ENCODE measurements at regions not wholly inside any gene's neighbourhood (a gene's known extent, or its start where the extent isn't known, plus 50 kb on each side); places are given as distances from the start of the nearest gene placed in this dataset.

DNA sequence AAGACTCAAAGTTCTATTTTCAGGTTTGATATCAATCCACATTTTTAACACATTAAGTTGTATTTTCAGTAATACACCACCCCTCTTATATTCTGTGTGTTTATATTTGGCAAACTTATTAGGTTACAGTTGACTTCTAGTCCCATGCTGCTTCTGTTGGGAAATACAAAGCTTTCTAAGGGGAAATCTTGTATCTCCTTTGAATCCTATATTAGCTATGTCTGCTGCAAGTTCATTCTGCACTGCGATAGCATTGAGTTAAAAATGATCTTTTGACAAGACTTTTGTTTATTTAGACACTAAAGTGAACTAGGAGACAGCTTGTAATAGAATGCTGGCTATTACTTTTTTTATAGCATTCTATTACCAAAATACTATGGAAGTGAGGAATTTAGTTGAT, 625.1 kb upstream of the ANKRD30A start:
- no peaks in the 10 kb centered on the region for H3K4me1 ChIP-seq (ENCODE audit: control insufficient read depth in 1 of 2, extremely low read depth in 1 of 2, insufficient read depth in 2 of 2, low read length in 2 of 2)
- Mint-ChIP-seq H3K27me3 (no peaks in the 10 kb centered on the region), H3K27ac (no peak overlapping the region), H3K4me3 (no peak overlapping the region), H3K4me1 (no peaks in the 10 kb centered on the region), H3K9me3 (peaks cover 8 to 9% (median 9%) of the 10 kb centered on the region in 3 donors), H3K36me3 (no peaks in the 10 kb centered on the region)
- no peaks in the 10 kb centered on the region for H3K27me3 ChIP-seq (replicated peaks in 1 of 2; ENCODE audit: control insufficient read depth in 2 of 2, extremely low read depth in 1 of 2, insufficient read depth in 2 of 2, low read length in 1 of 2)
- no peaks in the 10 kb centered on the region for H3K36me3 ChIP-seq (ENCODE audit: control insufficient read depth in 2 of 2, extremely low read depth in 1 of 2, insufficient read depth in 1 of 2, low read length in 1 of 2)
- no peak overlapping the region for H3K27ac ChIP-seq (ENCODE audit: low read length)
- no peaks in the 10 kb centered on the region for H3K9me3 ChIP-seq
- POLR2A ChIA-PET, result no interaction called here
- no peak overlapping the region for H3K4me3 ChIP-seq (ENCODE audit: control insufficient read depth in 1 of 2, extremely low read depth in 1 of 2, low read length in 1 of 2)
- ATAC-seq (replicated peaks in 1 of 4), result no peak
- no peak for DNase-seq
- CTCF ChIA-PET, result no interaction called here
- no CpG with 5 or more reads among the region's 1 CpG for WGBS (ENCODE audit: insufficient coverage)

DNA sequence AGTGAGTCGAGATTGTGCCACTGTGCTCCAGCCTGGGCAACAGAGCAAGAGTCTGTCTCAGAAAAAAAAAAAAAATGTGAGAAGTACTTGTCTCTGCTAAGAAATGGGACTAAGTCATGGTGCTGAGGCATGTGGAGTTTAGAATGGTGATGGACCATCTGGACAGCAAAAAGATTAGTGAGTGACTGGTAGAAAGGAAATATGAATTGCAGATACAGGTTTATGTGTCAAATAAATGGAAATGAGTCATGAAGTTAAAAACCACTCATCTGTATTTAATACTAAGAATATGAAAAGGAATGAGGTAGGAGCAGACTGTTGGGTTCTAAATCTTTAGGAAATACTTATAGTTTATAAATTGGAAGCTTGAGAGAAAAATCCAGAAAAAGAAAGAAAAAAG, 625.7 kb upstream of the ANKRD30A start:
- Mint-ChIP-seq H3K4me3 (no peak overlapping the region), H3K27ac (no peak overlapping the region), H3K36me3 (no peaks in the 10 kb centered on the region), H3K9me3 (peaks cover 8 to 12% (median 9%) of the 10 kb centered on the region in 3 donors), H3K27me3 (no peaks in the 10 kb centered on the region), H3K4me1 (no peaks in the 10 kb centered on the region)
- DNase-seq (no peak), ATAC-seq (replicated peaks in 1 of 4) (no peak)
- H3K27ac ChIP-seq (ENCODE audit: low read length), result no peak overlapping the region
- POLR2A ChIA-PET, result no interaction called here
- H3K4me3 ChIP-seq (ENCODE audit: control insufficient read depth in 1 of 2, extremely low read depth in 1 of 2, low read length in 1 of 2), result no peak overlapping the region
- WGBS (ENCODE audit: insufficient coverage), result 46% methylated on average over 1 of the region's 1 CpG
- no peaks in the 10 kb centered on the region for H3K9me3 ChIP-seq
- no peaks in the 10 kb centered on the region for H3K4me1 ChIP-seq (ENCODE audit: control insufficient read depth in 1 of 2, extremely low read depth in 1 of 2, insufficient read depth in 2 of 2, low read length in 2 of 2)
- no peaks in the 10 kb centered on the region for H3K27me3 ChIP-seq (replicated peaks in 1 of 2; ENCODE audit: control insufficient read depth in 2 of 2, extremely low read depth in 1 of 2, insufficient read depth in 2 of 2, low read length in 1 of 2)
- CTCF ChIA-PET, result no interaction called here
- H3K36me3 ChIP-seq (ENCODE audit: control insufficient read depth in 2 of 2, extremely low read depth in 1 of 2, insufficient read depth in 1 of 2, low read length in 1 of 2), result no peaks in the 10 kb centered on the region

DNA sequence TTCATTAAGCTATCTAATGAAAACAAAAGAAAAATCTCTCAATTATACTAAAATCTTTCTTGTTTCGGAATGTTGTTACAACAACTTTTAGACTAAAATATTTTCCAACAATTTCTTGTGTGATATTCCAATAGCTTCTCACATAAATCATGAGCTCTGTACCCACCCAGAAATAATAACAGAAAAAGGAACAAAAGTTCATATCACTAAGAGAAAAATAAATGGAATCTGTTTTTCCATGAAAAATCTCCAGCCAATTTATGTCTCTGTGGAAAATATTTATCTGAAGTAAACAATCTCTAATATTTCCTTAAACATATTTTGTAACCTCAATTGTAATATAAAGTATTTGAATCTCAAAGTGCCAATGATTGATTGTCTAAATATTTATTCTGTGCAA, 628.6 kb upstream of the ANKRD30A start:
- POLR2A ChIA-PET, result no interaction called here
- Histone ChIP-seq H3K27me3 (replicated peaks in 1 of 2; ENCODE audit: control insufficient read depth in 2 of 2, extremely low read depth in 1 of 2, insufficient read depth in 2 of 2, low read length in 1 of 2) (no peaks in the 10 kb centered on the region), H3K4me3 (ENCODE audit: control insufficient read depth in 1 of 2, extremely low read depth in 1 of 2, low read length in 1 of 2) (no peak overlapping the region), H3K36me3 (ENCODE audit: control insufficient read depth in 2 of 2, extremely low read depth in 1 of 2, insufficient read depth in 1 of 2, low read length in 1 of 2) (no peaks in the 10 kb centered on the region), H3K9me3 (no peaks in the 10 kb centered on the region), H3K27ac (ENCODE audit: low read length) (no peak overlapping the region), H3K4me1 (ENCODE audit: control insufficient read depth in 1 of 2, extremely low read depth in 1 of 2, insufficient read depth in 2 of 2, low read length in 2 of 2) (no peaks in the 10 kb centered on the region)
- no CpG with 5 or more reads among the region's 1 CpG for WGBS (ENCODE audit: insufficient coverage)
- Mint-ChIP-seq H3K9me3 (peaks cover 4 to 13% (median 5%) of the 10 kb centered on the region in 3 donors), H3K27me3 (no peaks in the 10 kb centered on the region), H3K4me1 (no peaks in the 10 kb centered on the region), H3K27ac (no peak overlapping the region), H3K4me3 (no peak overlapping the region), H3K36me3 (no peaks in the 10 kb centered on the region)
- no peak for ATAC-seq (replicated peaks in 1 of 4)
- DNase-seq, result no peak
- CTCF ChIA-PET, result no interaction called here

DNA sequence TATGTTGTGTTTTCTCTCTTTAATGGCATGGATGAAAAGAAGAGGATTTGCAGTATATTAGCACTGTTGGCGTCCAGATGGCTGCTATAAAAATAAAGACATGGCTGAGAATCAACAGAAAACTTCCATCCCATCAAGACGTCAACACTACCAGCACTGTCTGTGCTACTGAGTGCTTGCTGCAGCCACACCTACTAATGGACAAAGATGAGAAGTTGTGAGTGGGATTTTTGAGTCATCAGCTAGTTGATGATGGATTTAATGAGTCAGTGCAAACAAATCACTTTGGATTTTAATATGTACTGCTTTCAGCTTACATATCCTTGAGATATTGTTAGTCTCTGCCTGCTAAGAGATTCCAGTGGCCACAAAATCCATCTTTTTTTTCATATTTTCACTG, 631.0 kb upstream of the ANKRD30A start:
- CTCF ChIA-PET, result no interaction called here
- no CpG with 5 or more reads among the region's 2 CpGs for WGBS (ENCODE audit: insufficient coverage)
- H3K4me3 Mint-ChIP-seq, result no peak overlapping the region
- no peak overlapping the region for H3K27ac ChIP-seq (ENCODE audit: low read length)
- H3K36me3 Mint-ChIP-seq, result no peaks in the 10 kb centered on the region
- H3K36me3 ChIP-seq (ENCODE audit: control insufficient read depth in 2 of 2, extremely low read depth in 1 of 2, insufficient read depth in 1 of 2, low read length in 1 of 2), result no peaks in the 10 kb centered on the region
- DNase-seq, result no peak
- H3K4me3 ChIP-seq (ENCODE audit: control insufficient read depth in 1 of 2, extremely low read depth in 1 of 2, low read length in 1 of 2), result no peak overlapping the region
- no peaks in the 10 kb centered on the region for H3K27me3 Mint-ChIP-seq
- H3K4me1 ChIP-seq (ENCODE audit: control insufficient read depth in 1 of 2, extremely low read depth in 1 of 2, insufficient read depth in 2 of 2, low read length in 2 of 2), result no peaks in the 10 kb centered on the region
- peaks cover 0 to 13% (median 2%) of the 10 kb centered on the region in 3 donors for H3K9me3 Mint-ChIP-seq
- POLR2A ChIA-PET, result no interaction called here
- no peaks in the 10 kb centered on the region for H3K27me3 ChIP-seq (replicated peaks in 1 of 2; ENCODE audit: control insufficient read depth in 2 of 2, extremely low read depth in 1 of 2, insufficient read depth in 2 of 2, low read length in 1 of 2)
- H3K9me3 ChIP-seq, result no peaks in the 10 kb centered on the region
- ATAC-seq (replicated peaks in 1 of 4), result no peak
- no peaks in the 10 kb centered on the region for H3K4me1 Mint-ChIP-seq
- H3K27ac Mint-ChIP-seq, result no peak overlapping the region

DNA sequence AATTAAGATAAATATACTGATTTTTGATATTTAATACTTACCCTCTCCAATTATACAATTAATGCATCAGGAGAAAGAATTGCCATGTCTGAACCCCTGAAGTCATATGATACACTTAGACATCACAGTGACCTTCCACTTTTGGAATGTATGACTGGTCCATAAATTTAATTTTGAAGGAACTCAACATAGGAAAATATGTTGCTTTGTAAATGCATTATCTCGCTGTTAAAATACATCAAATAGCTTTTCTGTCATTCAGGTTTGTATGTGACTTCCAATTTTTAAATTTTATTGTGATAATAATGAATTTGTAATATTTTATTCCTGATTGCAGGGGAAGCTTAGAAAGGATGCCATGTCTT, 631.9 kb upstream of the ANKRD30A start:
- Mint-ChIP-seq H3K36me3 (no peaks in the 10 kb centered on the region), H3K27me3 (no peaks in the 10 kb centered on the region), H3K27ac (no peak overlapping the region), H3K4me1 (no peaks in the 10 kb centered on the region), H3K9me3 (peaks cover 4 to 13% (median 5%) of the 10 kb centered on the region in 3 donors), H3K4me3 (no peak overlapping the region)
- H3K27me3 ChIP-seq (replicated peaks in 1 of 2; ENCODE audit: control insufficient read depth in 2 of 2, extremely low read depth in 1 of 2, insufficient read depth in 2 of 2, low read length in 1 of 2), result no peaks in the 10 kb centered on the region
- WGBS (ENCODE audit: insufficient coverage), result no CpG with 5 or more reads among the region's 1 CpG
- DNase-seq (no peak), ATAC-seq (replicated peaks in 1 of 4) (no peak)
- no peak overlapping the region for H3K27ac ChIP-seq (ENCODE audit: low read length)
- ChIA-PET POLR2A (interaction anchor here in 1 of 2 donors (0.5 kb wide), 1 partner anchor 157 kb away, joined by 4 read pairs; no protein-coding TSS in a partner anchor), CTCF (no interaction called here)
- H3K4me1 ChIP-seq (ENCODE audit: control insufficient read depth in 1 of 2, extremely low read depth in 1 of 2, insufficient read depth in 2 of 2, low read length in 2 of 2), result no peaks in the 10 kb centered on the region
- H3K4me3 ChIP-seq (ENCODE audit: control insufficient read depth in 1 of 2, extremely low read depth in 1 of 2, low read length in 1 of 2), result no peak overlapping the region
- no peaks in the 10 kb centered on the region for H3K36me3 ChIP-seq (ENCODE audit: control insufficient read depth in 2 of 2, extremely low read depth in 1 of 2, insufficient read depth in 1 of 2, low read length in 1 of 2)
- no peaks in the 10 kb centered on the region for H3K9me3 ChIP-seq

DNA sequence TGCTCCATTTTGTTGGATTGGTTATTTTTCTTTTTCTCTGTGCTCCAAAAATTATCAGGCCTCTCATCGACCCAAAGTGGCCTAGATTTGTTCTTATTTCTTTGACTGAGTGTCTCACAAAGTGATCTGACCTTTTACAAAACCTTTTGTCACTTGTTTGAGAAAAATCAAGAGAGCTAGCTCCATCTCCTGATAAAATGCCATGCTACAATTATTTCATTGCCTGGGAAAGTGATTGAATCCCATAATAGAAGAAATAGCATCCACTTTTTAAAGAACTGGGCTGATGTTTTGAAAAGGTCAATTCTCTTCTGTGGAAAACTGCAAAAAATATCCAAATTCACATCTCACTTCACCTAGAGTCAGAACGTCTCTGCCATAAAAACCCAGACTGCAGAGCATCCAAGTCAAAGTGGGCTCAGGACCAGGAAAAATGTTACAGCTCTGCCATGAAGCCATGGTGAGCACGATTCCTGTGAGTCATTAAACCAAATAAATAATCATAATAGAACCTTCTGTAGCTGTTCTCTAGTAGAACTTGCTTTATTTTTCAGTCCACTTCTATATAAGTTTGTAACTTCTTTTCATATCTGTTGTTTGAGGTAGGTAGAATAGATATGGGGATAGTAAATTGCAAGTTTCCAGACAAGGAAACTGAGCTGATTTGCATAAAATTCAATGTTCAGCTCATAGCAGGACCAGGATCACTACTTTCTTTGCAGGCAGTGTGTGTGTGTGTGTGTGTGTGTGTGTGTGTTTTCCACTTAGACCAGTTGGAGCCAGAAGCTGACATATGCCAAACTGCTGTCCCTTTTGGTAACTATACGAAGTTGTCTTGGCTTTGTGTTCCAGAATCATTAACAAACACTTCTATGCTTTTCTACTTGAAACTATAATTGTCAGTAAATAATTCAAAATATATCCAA, 632.5 kb upstream of the ANKRD30A start:
- Histone ChIP-seq H3K9me3 (no peaks in the 10 kb centered on the region), H3K4me1 (ENCODE audit: control insufficient read depth in 1 of 2, extremely low read depth in 1 of 2, insufficient read depth in 2 of 2, low read length in 2 of 2) (no peaks in the 10 kb centered on the region), H3K4me3 (ENCODE audit: control insufficient read depth in 1 of 2, extremely low read depth in 1 of 2, low read length in 1 of 2) (no peak overlapping the region), H3K27me3 (replicated peaks in 1 of 2; ENCODE audit: control insufficient read depth in 2 of 2, extremely low read depth in 1 of 2, insufficient read depth in 2 of 2, low read length in 1 of 2) (no peaks in the 10 kb centered on the region), H3K27ac (ENCODE audit: low read length) (no peak overlapping the region), H3K36me3 (ENCODE audit: control insufficient read depth in 2 of 2, extremely low read depth in 1 of 2, insufficient read depth in 1 of 2, low read length in 1 of 2) (no peaks in the 10 kb centered on the region)
- ChIA-PET CTCF (no interaction called here), POLR2A (interaction anchor here in 1 of 2 donors (0.5 kb wide), 1 partner anchor 157 kb away, joined by 4 read pairs; no protein-coding TSS in a partner anchor)
- H3K4me1 Mint-ChIP-seq, result no peaks in the 10 kb centered on the region
- H3K27me3 Mint-ChIP-seq, result no peaks in the 10 kb centered on the region
- no peak for DNase-seq
- ATAC-seq (replicated peaks in 1 of 4), result no peak
- peaks cover 5 to 12% (median 10%) of the 10 kb centered on the region in 3 donors for H3K9me3 Mint-ChIP-seq
- no CpG with 5 or more reads among the region's 4 CpGs for WGBS (ENCODE audit: insufficient coverage)
- H3K27ac Mint-ChIP-seq, result no peak overlapping the region
- H3K36me3 Mint-ChIP-seq, result no peaks in the 10 kb centered on the region
- H3K4me3 Mint-ChIP-seq, result no peak overlapping the region
